AML-193 (cell line): ENCODE measurements at regions not wholly inside any gene's neighbourhood (a gene's known extent, or its start where the extent isn't known, plus 50 kb on each side); places are given as distances from the start of the nearest gene placed in this dataset.

ENCODE experiments used
- DNase-seq, 2 experiments: peaks; one replicate each; lab custom pipeline; 2025; lab: John Stamatoyannopoulos, UW

GRCh38 chrX:69110116-69110530 lies 55.1 kb downstream of the PJA1 start:
- DNase-seq, result no peak

DNA sequence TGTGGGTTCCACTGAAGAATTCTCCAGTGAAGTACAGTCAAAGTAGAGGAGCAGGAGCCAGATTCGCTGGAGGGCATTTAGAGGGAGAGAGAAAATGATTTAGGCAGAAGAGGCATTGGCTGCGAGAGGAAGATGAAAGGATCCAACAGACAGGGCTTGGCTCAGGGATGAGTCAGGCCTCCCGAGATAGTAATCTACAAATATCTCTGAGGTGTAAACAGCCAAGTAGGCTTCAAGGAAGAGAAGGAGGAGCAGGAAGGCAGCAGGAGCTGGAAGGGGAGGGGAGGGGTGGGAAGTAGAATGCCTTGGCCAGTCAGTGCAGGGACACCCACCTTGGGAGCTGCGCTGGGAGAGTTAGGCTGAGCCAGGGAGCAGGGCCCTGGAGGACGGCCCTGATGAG lies 55.5 kb downstream of the PJA1 start:
- DNase-seq, result no peak

DNA sequence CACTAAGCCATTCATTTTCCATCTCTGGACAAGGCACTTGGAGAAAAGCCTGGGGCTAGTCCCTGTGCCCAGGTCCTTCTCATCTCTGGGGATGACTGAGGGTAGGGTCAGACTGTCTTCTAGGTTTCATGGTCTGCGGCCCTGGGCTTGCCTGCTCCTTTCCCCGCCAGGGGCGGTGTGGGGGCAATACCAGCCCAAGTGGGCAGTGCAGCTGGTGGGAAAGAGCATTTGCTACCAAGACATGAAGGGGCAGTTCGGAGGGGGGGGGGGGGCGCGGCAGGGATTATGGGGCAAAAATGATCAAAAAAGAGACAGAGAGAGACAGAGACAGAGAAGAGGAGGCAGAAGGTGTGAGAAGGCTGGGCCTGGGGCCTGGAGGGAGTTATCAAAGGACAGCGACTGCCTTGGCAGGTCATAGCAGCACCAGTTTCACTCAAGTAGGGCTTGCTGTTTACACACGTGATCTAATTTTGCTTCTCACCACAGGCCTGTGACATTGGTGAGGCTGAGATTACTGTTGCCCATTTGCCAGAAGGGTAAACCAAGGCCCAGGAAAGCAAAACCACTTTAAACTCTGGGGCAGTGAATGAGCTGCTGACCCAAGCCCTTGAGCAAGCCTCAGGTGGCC lies 56.1 kb downstream of the PJA1 start:
- no peak for DNase-seq

- no peak for DNase-seq
These were observed 57.4 kb downstream of the PJA1 start for GRCh38 chrX:69107747-69108401.

DNA sequence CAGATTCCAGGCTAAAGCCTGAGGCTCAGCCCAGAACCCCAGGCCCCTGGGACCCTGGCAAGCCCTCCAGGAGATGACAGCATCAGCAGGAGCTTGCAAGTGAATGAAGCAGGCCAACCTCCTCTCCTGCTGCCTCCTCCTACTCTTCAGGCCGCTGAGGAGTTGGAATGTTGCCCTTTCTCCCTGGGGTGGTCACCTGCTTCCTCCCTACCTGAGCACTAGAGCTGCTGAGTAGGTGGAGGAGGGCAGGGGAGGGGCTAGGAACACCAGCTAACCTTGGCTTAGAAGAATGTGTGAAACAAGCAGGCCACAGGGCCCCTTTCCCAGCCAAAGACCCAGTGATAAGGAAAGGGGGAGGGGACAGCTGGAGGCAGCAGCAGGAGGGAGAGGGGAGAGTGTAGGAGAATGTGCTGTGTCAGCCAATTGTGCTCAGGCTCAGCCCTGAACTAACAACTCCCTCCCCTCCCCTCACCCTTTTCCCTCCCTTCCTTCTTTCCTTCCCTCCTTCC lies 58.0 kb downstream of the PJA1 start:
- DNase-seq, result no peak

DNA sequence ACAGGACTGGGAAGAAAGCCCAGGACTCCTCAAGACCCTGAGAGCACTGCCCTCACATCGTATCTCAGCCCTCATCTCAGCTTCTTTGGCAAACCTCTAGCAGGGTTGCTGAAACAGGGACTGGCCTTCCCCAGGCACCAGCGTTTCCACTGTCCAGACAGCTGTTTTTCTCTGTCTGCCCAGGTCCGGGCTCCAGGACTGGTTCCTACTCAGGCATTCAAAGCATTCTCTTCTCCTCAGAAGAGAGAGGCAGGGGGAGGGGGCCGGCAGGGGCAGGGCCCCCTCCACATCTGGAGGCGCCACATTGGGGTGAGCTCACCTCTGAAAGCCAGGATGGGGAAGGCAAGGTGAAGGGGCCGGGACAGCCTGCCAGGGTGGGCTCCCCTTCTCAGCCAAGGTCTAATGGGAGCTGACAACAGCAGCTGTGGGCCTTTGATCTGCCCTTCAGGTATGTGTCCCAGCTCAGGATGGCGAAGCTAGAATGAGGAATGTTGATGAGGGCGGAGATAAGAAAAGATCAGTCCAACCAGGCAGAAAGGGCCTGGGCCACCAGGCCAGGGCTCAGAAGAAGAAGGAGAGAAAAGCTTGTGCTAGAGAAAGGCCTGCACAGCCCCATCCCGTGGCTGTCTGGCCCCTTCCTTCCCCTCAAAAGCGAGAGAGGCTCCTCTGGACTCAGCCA lies 60.4 kb downstream of the PJA1 start:
- DNase-seq, result no peak

GRCh38 chrX:69103539-69103938 lies 61.7 kb downstream of the PJA1 start:
- DNase-seq, result no peak

GRCh38 chrX:69102612-69103194 lies 62.5 kb downstream of the PJA1 start:
- DNase-seq, result no peak

GRCh38 chrX:69101683-69102251 lies 63.5 kb downstream of the PJA1 start:
- DNase-seq, result no peak

DNA sequence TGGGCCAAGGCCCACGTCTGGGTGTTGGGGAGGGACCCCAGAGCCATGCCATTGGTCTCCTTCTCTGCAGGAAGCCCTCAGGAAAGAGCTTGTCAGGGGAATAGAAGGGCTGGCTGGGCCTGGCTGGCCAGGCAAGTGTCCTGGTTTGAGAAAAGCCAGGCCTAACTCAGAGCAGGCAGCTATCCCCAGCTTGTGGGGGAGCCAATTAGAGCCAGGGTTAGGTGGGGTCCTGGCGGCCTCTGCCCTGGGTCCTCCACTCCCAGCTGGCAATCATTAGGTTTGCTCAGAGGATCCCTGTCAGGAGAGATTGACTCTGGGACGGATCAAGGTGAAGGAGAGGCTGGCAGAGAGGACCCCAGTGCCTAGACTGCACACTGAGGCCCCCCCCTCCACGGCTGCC lies 64.8 kb downstream of the PJA1 start:
- DNase-seq, result no peak

DNA sequence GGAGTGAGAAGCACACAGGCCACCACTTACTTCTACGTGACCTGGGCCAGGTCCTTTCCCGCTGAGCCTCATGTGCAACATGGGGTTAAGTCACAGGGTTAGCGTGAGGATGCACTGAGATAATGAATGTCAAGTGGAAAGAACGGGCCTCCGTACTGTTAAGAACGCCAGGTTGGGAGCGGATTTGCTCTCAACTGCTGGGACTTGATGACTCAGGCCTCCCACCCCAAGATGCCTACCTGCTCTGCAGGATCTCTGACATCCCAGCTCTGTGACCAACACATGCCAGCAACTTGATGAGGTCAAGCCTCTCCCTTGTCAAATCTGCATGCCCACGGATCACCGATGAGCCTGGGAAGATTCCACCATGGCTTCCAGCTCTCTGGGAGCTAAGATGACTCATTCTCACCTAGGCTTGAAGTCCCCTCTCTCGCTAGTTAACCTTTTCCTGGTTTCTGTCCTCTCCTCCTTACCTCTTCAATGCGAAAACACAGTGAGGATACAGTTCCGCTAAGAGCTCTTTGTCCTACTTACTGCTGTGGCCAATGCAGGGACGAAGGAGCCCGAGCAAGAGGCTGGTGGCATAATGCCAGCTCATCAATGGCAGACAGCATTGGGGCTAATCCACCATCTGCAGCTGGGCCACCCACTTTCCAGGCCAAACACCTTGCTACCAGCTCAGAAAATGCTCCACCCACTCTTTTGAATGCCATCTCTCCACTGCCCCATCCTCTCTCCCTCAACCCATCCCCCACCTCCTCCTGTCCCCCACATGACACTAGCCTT lies 67.6 kb downstream of the PJA1 start:
- DNase-seq, result no peak

DNA sequence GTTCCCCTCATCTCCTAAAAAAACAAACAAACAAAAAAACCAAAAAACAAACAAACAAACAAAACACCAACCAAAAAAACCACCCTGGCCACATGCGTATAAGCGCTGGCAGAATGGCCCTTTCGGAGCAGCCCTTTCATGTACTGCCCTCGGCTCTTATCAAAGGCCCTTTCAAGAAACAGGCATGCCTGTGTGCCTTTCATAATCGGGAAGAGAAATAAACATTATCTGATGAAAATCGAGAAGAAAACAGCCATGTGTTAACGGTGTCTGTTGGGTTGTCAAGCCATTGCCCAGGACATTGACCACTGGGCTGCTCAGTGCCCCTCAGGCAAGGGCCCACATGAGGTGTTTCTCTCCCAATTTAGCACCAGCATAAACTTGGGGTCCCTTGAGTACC lies 68.3 kb downstream of the PJA1 start:
- no peak for DNase-seq

DNA sequence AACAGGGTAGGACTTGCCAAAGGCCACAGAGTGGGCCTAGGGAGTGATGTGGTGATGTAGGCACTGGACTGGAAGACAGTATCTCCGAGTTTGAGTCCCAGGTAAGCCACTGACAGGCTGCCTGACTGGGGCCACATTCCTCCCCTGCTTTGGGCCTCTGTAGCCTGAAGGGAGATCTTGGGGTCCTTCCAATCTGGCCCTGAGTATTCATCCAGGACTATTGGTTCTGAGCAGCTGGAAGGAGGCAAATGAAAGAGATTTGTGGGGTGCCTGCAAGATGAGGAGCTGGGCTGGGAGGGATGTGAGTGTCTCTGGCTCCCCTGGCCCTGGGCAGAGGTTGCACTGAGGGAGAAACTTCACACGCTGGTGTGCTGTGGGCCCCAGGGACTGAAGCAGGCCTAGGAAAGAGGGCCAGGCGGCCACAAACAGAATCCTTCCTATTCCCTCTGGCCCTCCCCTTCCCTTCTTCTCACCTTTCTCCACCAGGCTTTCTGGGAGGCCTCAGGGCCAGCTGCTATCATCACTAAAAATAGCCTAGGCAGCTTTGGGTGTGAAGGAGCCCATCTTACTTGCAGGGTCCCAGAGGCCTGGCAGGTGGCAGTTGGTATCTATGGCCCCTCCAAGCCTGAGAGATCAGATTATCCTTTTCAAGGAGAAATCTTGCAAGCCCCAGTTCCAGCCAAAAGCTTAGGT lies 70.1 kb downstream of the PJA1 start:
- no peak for DNase-seq

- no peak for DNase-seq
These were observed 71.0 kb downstream of the PJA1 start for GRCh38 chrX:69093960-69094871.

- DNase-seq, result no peak
These were observed 75.2 kb downstream of the PJA1 start for GRCh38 chrX:69090022-69090421.

DNA sequence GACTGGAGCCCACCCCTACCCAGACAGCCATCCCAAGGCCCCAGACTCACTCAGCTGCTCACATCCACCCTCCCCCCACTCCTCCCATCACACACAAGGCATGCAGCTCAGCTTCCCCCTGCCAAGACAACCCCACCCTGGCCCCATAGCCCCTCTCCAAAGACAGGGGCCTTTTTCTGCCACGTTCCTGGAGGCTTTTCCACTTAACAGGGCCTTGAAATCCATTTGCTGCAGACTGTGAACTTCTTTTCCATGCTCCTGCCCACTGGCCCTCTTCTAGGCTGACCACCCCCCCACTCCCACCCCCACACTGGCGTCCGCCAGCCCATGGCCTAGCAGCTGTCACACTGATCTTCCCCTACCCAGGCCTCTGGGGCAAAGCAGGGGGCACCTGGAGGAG lies 76.0 kb downstream of the PJA1 start:
- no peak for DNase-seq

GRCh38 chrX:69088171-69088938 lies 76.9 kb downstream of the PJA1 start:
- no peak for DNase-seq

DNA sequence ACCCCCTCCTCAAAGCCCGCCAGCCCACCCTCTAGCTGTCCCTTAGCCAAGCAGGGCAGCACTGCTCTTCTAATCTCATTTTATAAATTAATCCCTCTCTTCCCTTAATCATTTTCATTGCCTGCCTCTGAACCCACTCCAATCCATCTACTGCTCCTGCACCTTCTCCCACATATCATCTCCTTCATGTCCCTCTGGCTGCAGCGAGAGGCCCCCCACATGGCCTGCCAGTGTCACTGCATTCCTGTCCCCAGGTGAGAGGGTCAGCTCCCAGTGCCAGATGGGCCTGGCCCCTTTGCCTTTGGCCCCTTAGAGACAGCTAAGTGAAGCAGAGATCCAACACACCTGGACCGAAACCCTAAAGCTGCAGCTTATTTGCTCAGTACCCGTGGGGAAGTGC lies 79.4 kb downstream of the PJA1 start:
- DNase-seq, result no peak

DNA sequence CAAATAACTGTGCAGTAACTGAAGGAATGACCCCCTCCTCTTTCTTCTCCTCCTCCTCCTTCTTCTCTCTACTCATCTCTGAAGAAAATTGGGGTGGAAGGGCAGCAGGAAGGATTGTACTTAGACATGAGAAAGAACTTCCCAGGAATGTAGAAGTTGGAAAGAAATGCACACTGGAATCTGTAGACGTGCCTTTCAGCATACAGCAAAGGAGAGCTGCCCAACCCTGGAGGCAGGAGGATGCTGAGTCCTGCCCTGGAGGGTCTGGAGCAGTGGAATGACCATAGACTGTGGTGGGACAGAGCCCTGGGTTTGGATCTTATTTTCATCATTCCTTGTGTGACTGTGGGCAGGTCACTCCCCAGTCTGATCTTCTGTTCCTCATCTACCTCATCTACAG lies 80.1 kb downstream of the PJA1 start:
- no peak for DNase-seq
